ENCODE measurements at regions not wholly inside any gene's neighbourhood (a gene's known extent, or its start where the extent isn't known, plus 50 kb on each side); places are given as distances from the start of the nearest gene placed in this dataset.
A peak's percentile ranks its signal among the peaks of the same experiment; 100 is the strongest.

- WGBS, 4 donors: 71 to 80% (median 76%) methylated on average over 9 of the region's 9 CpGs
- no peak for TF ChIP-seq POLR2A (IDR thresholded peaks at IDR 0.05)
- TF ChIP-seq, protein P1, sequence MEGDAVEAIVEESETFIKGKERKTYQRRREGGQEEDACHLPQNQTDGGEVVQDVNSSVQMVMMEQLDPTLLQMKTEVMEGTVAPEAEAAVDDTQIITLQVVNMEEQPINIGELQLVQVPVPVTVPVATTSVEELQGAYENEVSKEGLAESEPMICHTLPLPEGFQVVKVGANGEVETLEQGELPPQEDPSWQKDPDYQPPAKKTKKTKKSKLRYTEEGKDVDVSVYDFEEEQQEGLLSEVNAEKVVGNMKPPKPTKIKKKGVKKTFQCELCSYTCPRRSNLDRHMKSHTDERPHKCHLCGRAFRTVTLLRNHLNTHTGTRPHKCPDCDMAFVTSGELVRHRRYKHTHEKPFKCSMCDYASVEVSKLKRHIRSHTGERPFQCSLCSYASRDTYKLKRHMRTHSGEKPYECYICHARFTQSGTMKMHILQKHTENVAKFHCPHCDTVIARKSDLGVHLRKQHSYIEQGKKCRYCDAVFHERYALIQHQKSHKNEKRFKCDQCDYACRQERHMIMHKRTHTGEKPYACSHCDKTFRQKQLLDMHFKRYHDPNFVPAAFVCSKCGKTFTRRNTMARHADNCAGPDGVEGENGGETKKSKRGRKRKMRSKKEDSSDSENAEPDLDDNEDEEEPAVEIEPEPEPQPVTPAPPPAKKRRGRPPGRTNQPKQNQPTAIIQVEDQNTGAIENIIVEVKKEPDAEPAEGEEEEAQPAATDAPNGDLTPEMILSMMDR (IDR thresholded peaks at IDR 0.05): peak in 2 of 6 experiments; percentile 11 to 25
- H3K4me3 ChIP-seq: no peak overlapping the region
- intact Hi-C loops (cut with DNase I): no loop called here
- no peaks in the 10 kb centered on the region for H3K36me3 ChIP-seq (replicated peaks in 1 of 2)
- no peak overlapping the region for H3K27ac ChIP-seq
- H3K4me1 ChIP-seq (replicated peaks in 1 of 2): no peaks in the 10 kb centered on the region
- no peaks in the 10 kb centered on the region for H3K9me3 ChIP-seq (replicated peaks in 1 of 3)
- no peak for DNase-seq
- H3K27me3 ChIP-seq: no peaks in the 10 kb centered on the region
These were observed 75.2 kb downstream of the DHCR7 start for GRCh38 chr11:71372693-71373657.

DNA sequence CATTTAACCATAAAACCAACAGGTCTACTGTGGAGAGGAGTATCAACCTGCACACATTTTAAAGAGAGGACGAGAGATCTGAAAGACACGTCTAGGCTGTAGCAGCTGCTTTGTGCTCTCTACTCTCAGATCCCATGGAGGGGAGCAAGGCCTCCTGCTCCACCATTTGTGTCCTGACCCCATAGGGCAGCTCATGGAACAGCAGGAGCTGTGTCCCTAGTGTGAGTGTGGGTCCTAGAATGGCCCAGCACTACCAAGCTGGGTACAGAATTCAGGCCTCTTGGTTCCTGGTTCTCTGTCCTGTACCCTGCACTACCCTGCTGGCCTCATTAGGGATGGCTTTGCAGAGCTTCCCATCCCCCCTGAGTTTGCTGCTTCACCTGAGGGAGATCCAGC is 76.5 kb downstream of the DHCR7 start:
- intact Hi-C loops (cut with DNase I): no loop called here
- Histone ChIP-seq H3K36me3 (replicated peaks in 1 of 2) (no peaks in the 10 kb centered on the region), H3K4me1 (replicated peaks in 1 of 2) (no peaks in the 10 kb centered on the region), H3K9me3 (replicated peaks in 1 of 3) (no peaks in the 10 kb centered on the region), H3K27me3 (no peaks in the 10 kb centered on the region), H3K4me3 (no peak overlapping the region), H3K27ac (no peak overlapping the region)
- no peak for DNase-seq
- WGBS, 4 donors: 66 to 94% (median 85%) methylated on average over 2 of the region's 2 CpGs
- TF ChIP-seq, protein P1 (IDR thresholded peaks at IDR 0.05): no peak
- TF ChIP-seq POLR2A (IDR thresholded peaks at IDR 0.05): no peak

GRCh38 chr11:71370895-71371673 is 77.1 kb downstream of the DHCR7 start:
- no peak for TF ChIP-seq POLR2A (IDR thresholded peaks at IDR 0.05)
- TF ChIP-seq, protein P1 (IDR thresholded peaks at IDR 0.05): no peak
- no peaks in the 10 kb centered on the region for H3K36me3 ChIP-seq (replicated peaks in 1 of 2)
- H3K27ac ChIP-seq: no peak overlapping the region
- 77 to 83% (median 80%) methylated on average over 21 of the region's 21 CpGs for WGBS, 4 donors
- no peaks in the 10 kb centered on the region for H3K9me3 ChIP-seq (replicated peaks in 1 of 3)
- H3K4me3 ChIP-seq: no peak overlapping the region
- no peaks in the 10 kb centered on the region for H3K4me1 ChIP-seq (replicated peaks in 1 of 2)
- H3K27me3 ChIP-seq: no peaks in the 10 kb centered on the region
- intact Hi-C loops (cut with DNase I): no loop called here
- no peak for DNase-seq

DNA sequence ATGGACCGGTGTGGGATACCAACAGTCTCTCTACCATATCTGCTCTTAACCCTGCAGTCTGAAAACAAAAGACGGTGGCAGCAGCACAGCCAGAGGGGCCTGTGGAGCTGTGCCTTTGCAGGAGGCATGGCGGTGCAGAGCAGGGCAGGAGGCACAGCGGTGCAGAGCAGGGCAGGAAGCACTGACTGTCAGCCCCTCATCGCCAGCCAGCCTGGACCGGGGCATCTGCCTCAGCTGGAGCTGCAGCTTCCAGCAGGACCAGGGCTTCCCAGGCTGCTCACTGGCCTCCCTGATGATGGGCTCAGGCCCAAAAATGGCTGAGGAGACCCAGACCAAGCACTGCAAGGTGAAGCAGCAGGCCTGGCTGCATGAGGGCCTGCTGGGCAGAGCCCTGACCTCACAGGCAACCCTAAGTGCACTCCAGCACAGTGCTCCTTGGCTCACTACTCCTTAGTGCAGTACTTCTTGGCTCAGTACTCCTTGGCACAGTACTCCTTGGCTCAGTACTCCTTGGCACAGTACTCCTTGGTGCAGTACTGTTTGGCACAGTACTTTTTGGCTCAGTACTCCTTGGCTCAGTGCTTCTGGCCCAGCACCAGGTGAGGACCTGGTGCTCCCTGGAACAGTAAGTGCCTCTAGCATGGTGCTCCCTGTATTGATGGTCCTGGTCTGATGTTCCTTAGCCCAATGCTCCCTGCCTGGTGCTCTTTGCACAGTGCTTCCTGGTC is 78.0 kb downstream of the DHCR7 start:
- WGBS, 4 donors: 89 to 100% (median 94%) methylated on average over 1 to 6 of the region's 6 CpGs
- DNase-seq: no peak
- Histone ChIP-seq H3K9me3 (replicated peaks in 1 of 3) (no peaks in the 10 kb centered on the region), H3K27ac (no peak overlapping the region), H3K4me1 (replicated peaks in 1 of 2) (no peaks in the 10 kb centered on the region), H3K4me3 (no peak overlapping the region), H3K36me3 (replicated peaks in 1 of 2) (no peaks in the 10 kb centered on the region), H3K27me3 (no peaks in the 10 kb centered on the region)
- intact Hi-C loops (cut with DNase I): no loop called here
- TF ChIP-seq, protein P1 (IDR thresholded peaks at IDR 0.05): no peak
- no peak for TF ChIP-seq POLR2A (IDR thresholded peaks at IDR 0.05)

Measured in adrenal gland (tissue), 9 donors.